Activated CD4-positive, CD25-positive, alpha-beta regulatory T cell treated with anti-CD3 and anti-CD28 coated beads, Interleukin-2, amount 50 U/mL, for 72 hours (primary cell): ENCODE measurements at regions not wholly inside any gene's neighbourhood (a gene's known extent, or its start where the extent isn't known, plus 50 kb on each side); places are given as distances from the start of the nearest gene placed in this dataset.

Experiments
- DNase-seq: peaks from one replicate; pipeline ENCODE4 v3.0.0; 2021

GRCh38 chr6:139613496-139613895 is 239.0 kb upstream of the CITED2 start:
- DNase-seq: no peak

- no peak for DNase-seq
Measured at GRCh38 chr6:139612135-139612465, 237.7 kb upstream of the CITED2 start.

- DNase-seq: no peak
Measured at GRCh38 chr6:139611327-139612134, 237.1 kb upstream of the CITED2 start.

- no peak for DNase-seq
Measured at GRCh38 chr6:139608466-139609261, 234.2 kb upstream of the CITED2 start.

- no peak for DNase-seq
Measured at GRCh38 chr6:139605350-139605749, 230.9 kb upstream of the CITED2 start.

- no peak for DNase-seq
Measured at GRCh38 chr6:139603581-139603980, 229.1 kb upstream of the CITED2 start.

- DNase-seq: no peak
Measured at GRCh38 chr6:139602577-139602976, 228.1 kb upstream of the CITED2 start.

- DNase-seq: no peak
Measured at GRCh38 chr6:139600919-139601475, 226.5 kb upstream of the CITED2 start.

- DNase-seq: no peak
Measured at GRCh38 chr6:139600343-139600742, 225.9 kb upstream of the CITED2 start.

GRCh38 chr6:139597771-139598755 is 223.6 kb upstream of the CITED2 start:
- no peak for DNase-seq

- no peak for DNase-seq
Measured at GRCh38 chr6:139597087-139597763, 222.8 kb upstream of the CITED2 start.

- DNase-seq: no peak
Measured at GRCh38 chr6:139595183-139595582, 220.7 kb upstream of the CITED2 start.

GRCh38 chr6:139594333-139594965 is 220.0 kb upstream of the CITED2 start:
- DNase-seq: no peak

GRCh38 chr6:139593081-139593480 is 218.6 kb upstream of the CITED2 start:
- DNase-seq: no peak

GRCh38 chr6:139592011-139592410 is 217.6 kb upstream of the CITED2 start:
- no peak for DNase-seq

GRCh38 chr6:139591075-139591865 is 216.8 kb upstream of the CITED2 start:
- DNase-seq: no peak

GRCh38 chr6:139590206-139590605 is 215.8 kb upstream of the CITED2 start:
- DNase-seq: no peak

GRCh38 chr6:139588734-139589593 is 214.5 kb upstream of the CITED2 start:
- DNase-seq: no peak

GRCh38 chr6:139588076-139588639 is 213.7 kb upstream of the CITED2 start:
- DNase-seq: no peak
